ENCODE measurements at regions not wholly inside any gene's neighbourhood (a gene's known extent, or its start where the extent isn't known, plus 50 kb on each side); places are given as distances from the start of the nearest gene placed in this dataset.

- no peak for TF ChIP-seq POLR2AphosphoS5 (IDR thresholded peaks at IDR 0.05; ENCODE audit: low read depth, low read length)
- no peak for TF ChIP-seq POLR2A (IDR thresholded peaks at IDR 0.05; ENCODE audit: low read depth, low read length)
- no peak for TF ChIP-seq POU2F2 (IDR thresholded peaks at IDR 0.05; ENCODE audit: low read depth, low read length)
- TF ChIP-seq SPI1 (IDR thresholded peaks at IDR 0.05; ENCODE audit: low read depth, low read length), result no peak
- no peak for TF ChIP-seq TAF1 (IDR thresholded peaks at IDR 0.05; ENCODE audit: low read depth, low read length)
- TF ChIP-seq PAX5 (IDR thresholded peaks at IDR 0.05; ENCODE audit: insufficient read depth, low read length, severe bottlenecking), result no peak
- FAIRE-seq (no peak), DNase-seq (ENCODE audit: insufficient read length, low spot score) (no peak)
Observed at GRCh38 chr4:125677665-125678307, 363.0 kb downstream of the FAT4 start.

GRCh38 chr4:125679989-125680388, 365.2 kb downstream of the FAT4 start:
- FAIRE-seq (no peak), DNase-seq (ENCODE audit: insufficient read length, low spot score) (no peak)
- TF ChIP-seq POLR2AphosphoS5 (IDR thresholded peaks at IDR 0.05; ENCODE audit: low read depth, low read length) (no peak), SPI1 (IDR thresholded peaks at IDR 0.05; ENCODE audit: low read depth, low read length) (no peak), POU2F2 (IDR thresholded peaks at IDR 0.05; ENCODE audit: low read depth, low read length) (no peak), TAF1 (IDR thresholded peaks at IDR 0.05; ENCODE audit: low read depth, low read length) (no peak)

GRCh38 chr4:125681240-125681639, 366.5 kb downstream of the FAT4 start:
- TF ChIP-seq POLR2A (IDR thresholded peaks at IDR 0.05; ENCODE audit: low read depth, low read length), result no peak
- TF ChIP-seq SPI1 (IDR thresholded peaks at IDR 0.05; ENCODE audit: low read depth, low read length), result no peak
- TF ChIP-seq PAX5 (IDR thresholded peaks at IDR 0.05; ENCODE audit: insufficient read depth, low read length, severe bottlenecking), result no peak
- no peak for TF ChIP-seq POU2F2 (IDR thresholded peaks at IDR 0.05; ENCODE audit: low read depth, low read length)
- no peak for TF ChIP-seq POLR2AphosphoS5 (IDR thresholded peaks at IDR 0.05; ENCODE audit: low read depth, low read length)
- TF ChIP-seq TAF1 (IDR thresholded peaks at IDR 0.05; ENCODE audit: low read depth, low read length), result no peak
- no peak for DNase-seq (ENCODE audit: insufficient read length, low spot score)
- no peak for FAIRE-seq

- FAIRE-seq, result no peak
- no peak for TF ChIP-seq POLR2AphosphoS5 (IDR thresholded peaks at IDR 0.05; ENCODE audit: low read depth, low read length)
- no peak for TF ChIP-seq PAX5 (IDR thresholded peaks at IDR 0.05; ENCODE audit: insufficient read depth, low read length, severe bottlenecking)
- TF ChIP-seq POLR2A (IDR thresholded peaks at IDR 0.05; ENCODE audit: low read depth, low read length), result no peak
- no peak for TF ChIP-seq POU2F2 (IDR thresholded peaks at IDR 0.05; ENCODE audit: low read depth, low read length)
- DNase-seq (ENCODE audit: insufficient read length, low spot score), result no peak
Observed at GRCh38 chr4:125682730-125683129, 368.0 kb downstream of the FAT4 start.

- TF ChIP-seq POLR2A (IDR thresholded peaks at IDR 0.05; ENCODE audit: low read depth, low read length) (no peak), POLR2AphosphoS5 (IDR thresholded peaks at IDR 0.05; ENCODE audit: low read depth, low read length) (no peak), SPI1 (IDR thresholded peaks at IDR 0.05; ENCODE audit: low read depth, low read length) (no peak), TAF1 (IDR thresholded peaks at IDR 0.05; ENCODE audit: low read depth, low read length) (no peak), PAX5 (IDR thresholded peaks at IDR 0.05; ENCODE audit: insufficient read depth, low read length, severe bottlenecking) (no peak)
- FAIRE-seq (no peak), DNase-seq (ENCODE audit: insufficient read length, low spot score) (no peak)
Observed at GRCh38 chr4:125688841-125689240, 374.1 kb downstream of the FAT4 start.

GRCh38 chr4:125689805-125690204, 375.1 kb downstream of the FAT4 start:
- no peak for DNase-seq (ENCODE audit: insufficient read length, low spot score)
- no peak for FAIRE-seq
- TF ChIP-seq POLR2A (IDR thresholded peaks at IDR 0.05; ENCODE audit: low read depth, low read length), result no peak
- no peak for TF ChIP-seq POLR2AphosphoS5 (IDR thresholded peaks at IDR 0.05; ENCODE audit: low read depth, low read length)
- no peak for TF ChIP-seq POU2F2 (IDR thresholded peaks at IDR 0.05; ENCODE audit: low read depth, low read length)
- no peak for TF ChIP-seq SPI1 (IDR thresholded peaks at IDR 0.05; ENCODE audit: low read depth, low read length)
- no peak for TF ChIP-seq TAF1 (IDR thresholded peaks at IDR 0.05; ENCODE audit: low read depth, low read length)

GRCh38 chr4:125693228-125693627, 378.5 kb downstream of the FAT4 start:
- TF ChIP-seq POLR2A (IDR thresholded peaks at IDR 0.05; ENCODE audit: low read depth, low read length), result no peak
- TF ChIP-seq POLR2AphosphoS5 (IDR thresholded peaks at IDR 0.05; ENCODE audit: low read depth, low read length), result no peak
- TF ChIP-seq TAF1 (IDR thresholded peaks at IDR 0.05; ENCODE audit: low read depth, low read length), result no peak
- TF ChIP-seq SPI1 (IDR thresholded peaks at IDR 0.05; ENCODE audit: low read depth, low read length), result no peak
- TF ChIP-seq POU2F2 (IDR thresholded peaks at IDR 0.05; ENCODE audit: low read depth, low read length), result no peak
- no peak for TF ChIP-seq PAX5 (IDR thresholded peaks at IDR 0.05; ENCODE audit: insufficient read depth, low read length, severe bottlenecking)
- FAIRE-seq, result no peak
- no peak for DNase-seq (ENCODE audit: insufficient read length, low spot score)

- DNase-seq (ENCODE audit: insufficient read length, low spot score), result no peak
- no peak for FAIRE-seq
- TF ChIP-seq POLR2AphosphoS5 (IDR thresholded peaks at IDR 0.05; ENCODE audit: low read depth, low read length) (no peak), SPI1 (IDR thresholded peaks at IDR 0.05; ENCODE audit: low read depth, low read length) (no peak), PAX5 (IDR thresholded peaks at IDR 0.05; ENCODE audit: insufficient read depth, low read length, severe bottlenecking) (no peak), POU2F2 (IDR thresholded peaks at IDR 0.05; ENCODE audit: low read depth, low read length) (no peak), TAF1 (IDR thresholded peaks at IDR 0.05; ENCODE audit: low read depth, low read length) (no peak), POLR2A (IDR thresholded peaks at IDR 0.05; ENCODE audit: low read depth, low read length) (no peak)
Observed at GRCh38 chr4:125702406-125702805, 387.7 kb downstream of the FAT4 start.

GRCh38 chr4:125703443-125703842, 388.7 kb downstream of the FAT4 start:
- no peak for FAIRE-seq
- no peak for DNase-seq (ENCODE audit: insufficient read length, low spot score)

GRCh38 chr4:125704726-125705125, 390.0 kb downstream of the FAT4 start:
- FAIRE-seq (no peak), DNase-seq (ENCODE audit: insufficient read length, low spot score) (no peak)
- TF ChIP-seq POLR2AphosphoS5 (IDR thresholded peaks at IDR 0.05; ENCODE audit: low read depth, low read length) (no peak), PAX5 (IDR thresholded peaks at IDR 0.05; ENCODE audit: insufficient read depth, low read length, severe bottlenecking) (no peak)

More at GRCh38 chr4:125703443-125703842, 388.7 kb downstream of the FAT4 start:
- TF ChIP-seq POU2F2 (IDR thresholded peaks at IDR 0.05; ENCODE audit: low read depth, low read length) (no peak), TAF1 (IDR thresholded peaks at IDR 0.05; ENCODE audit: low read depth, low read length) (no peak), POLR2A (IDR thresholded peaks at IDR 0.05; ENCODE audit: low read depth, low read length) (no peak), POLR2AphosphoS5 (IDR thresholded peaks at IDR 0.05; ENCODE audit: low read depth, low read length) (no peak), SPI1 (IDR thresholded peaks at IDR 0.05; ENCODE audit: low read depth, low read length) (no peak), PAX5 (IDR thresholded peaks at IDR 0.05; ENCODE audit: insufficient read depth, low read length, severe bottlenecking) (no peak)
